ENCODE measurements at regions not wholly inside any gene's neighbourhood (a gene's known extent, or its start where the extent isn't known, plus 50 kb on each side); places are given as distances from the start of the nearest gene placed in this dataset.

- no peak for DNase-seq (ENCODE audit: low spot score)
- intact Hi-C loops (cut with DNase I) = no loop called here
These were observed 320.5 kb upstream of the ANO3 start for GRCh38 chr11:26011474-26011873.

DNA sequence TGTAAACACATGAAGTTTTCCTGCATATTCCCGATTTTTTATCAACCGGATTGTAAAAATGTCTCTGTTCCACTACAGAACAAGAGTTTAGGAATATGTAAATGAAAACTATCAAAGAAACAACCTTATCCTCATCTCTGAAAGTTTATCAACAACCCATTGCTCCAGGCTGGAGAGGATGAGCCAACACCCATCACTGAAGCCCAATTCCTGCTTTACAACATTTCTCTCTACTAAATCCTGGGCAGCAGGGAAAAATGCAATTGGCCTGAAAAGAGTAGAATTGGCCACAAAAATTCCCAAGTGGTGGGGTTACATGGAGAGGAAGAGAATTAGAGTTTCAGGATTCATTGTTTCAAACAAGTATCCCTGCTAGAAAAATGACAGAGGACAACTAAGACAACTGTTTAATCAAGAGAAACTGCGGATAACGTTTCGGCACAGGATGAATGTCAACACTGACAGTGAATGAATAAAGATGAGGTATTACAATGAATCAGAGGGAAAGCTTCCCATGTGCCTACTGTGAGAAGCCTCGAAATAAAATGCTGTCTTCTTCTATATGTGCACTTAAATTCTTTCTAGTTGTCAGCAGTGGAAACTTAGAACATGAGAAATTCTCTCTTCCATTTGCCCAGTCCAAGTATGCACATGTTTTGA is 317.3 kb upstream of the ANO3 start:
- DNase-seq (ENCODE audit: low spot score) = no peak
- intact Hi-C loops (cut with DNase I) = no loop called here

GRCh38 chr11:26017322-26017860 is 314.5 kb upstream of the ANO3 start:
- no peak for DNase-seq (ENCODE audit: low spot score)
- intact Hi-C loops (cut with DNase I) = no loop called here

- intact Hi-C loops (cut with DNase I) = no loop called here
- no peak for DNase-seq (ENCODE audit: low spot score)
These were observed 314.0 kb upstream of the ANO3 start for GRCh38 chr11:26017903-26018302.

DNA sequence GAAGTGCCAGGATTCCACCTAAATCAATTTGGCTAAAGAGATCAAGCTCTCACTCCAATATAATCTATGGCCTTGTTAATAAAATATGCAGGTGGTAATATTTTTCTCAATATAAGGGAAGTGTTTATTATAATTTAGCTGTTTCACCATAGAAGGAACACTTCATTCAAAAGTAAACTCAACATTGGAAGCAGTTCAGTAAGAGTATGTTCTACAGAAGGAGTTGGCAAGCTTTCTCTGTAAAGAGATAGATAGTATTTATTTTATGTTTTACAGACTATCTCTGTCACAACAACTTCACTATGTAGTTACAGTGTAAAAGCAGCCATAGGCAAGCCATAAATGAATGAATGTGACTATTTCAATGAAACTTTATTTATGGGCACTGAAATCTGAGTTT is 313.6 kb upstream of the ANO3 start:
- intact Hi-C loops (cut with DNase I) = no loop called here
- DNase-seq (ENCODE audit: low spot score) = no peak

- intact Hi-C loops (cut with DNase I) = no loop called here
These were observed 312.5 kb upstream of the ANO3 start for GRCh38 chr11:26019386-26019785.

DNA sequence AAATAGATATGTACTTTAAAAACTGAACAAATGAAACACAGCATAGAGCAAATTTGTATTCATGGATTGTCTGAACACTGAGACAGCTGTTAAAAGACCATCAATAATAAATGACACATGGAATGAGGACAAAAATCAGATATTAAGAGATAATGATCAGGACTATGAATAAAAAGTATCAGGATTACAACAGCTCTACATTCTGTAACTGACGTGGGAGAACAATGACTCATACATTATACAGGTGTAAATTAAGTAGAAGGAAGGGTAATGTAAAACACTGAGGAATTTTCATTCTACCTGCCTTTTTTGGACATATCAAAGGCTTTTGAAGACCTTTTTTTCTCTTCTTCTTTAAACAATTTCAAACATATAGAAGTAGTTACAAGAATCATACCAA is 310.9 kb upstream of the ANO3 start:
- intact Hi-C loops (cut with DNase I) = no loop called here
- DNase-seq (ENCODE audit: low spot score) = no peak

More at GRCh38 chr11:26019386-26019785, 312.5 kb upstream of the ANO3 start:
- DNase-seq (ENCODE audit: low spot score) = no peak

GRCh38 chr11:26023057-26023456 is 308.9 kb upstream of the ANO3 start:
- no peak for DNase-seq (ENCODE audit: low spot score)
- intact Hi-C loops (cut with DNase I) = no loop called here

DNA sequence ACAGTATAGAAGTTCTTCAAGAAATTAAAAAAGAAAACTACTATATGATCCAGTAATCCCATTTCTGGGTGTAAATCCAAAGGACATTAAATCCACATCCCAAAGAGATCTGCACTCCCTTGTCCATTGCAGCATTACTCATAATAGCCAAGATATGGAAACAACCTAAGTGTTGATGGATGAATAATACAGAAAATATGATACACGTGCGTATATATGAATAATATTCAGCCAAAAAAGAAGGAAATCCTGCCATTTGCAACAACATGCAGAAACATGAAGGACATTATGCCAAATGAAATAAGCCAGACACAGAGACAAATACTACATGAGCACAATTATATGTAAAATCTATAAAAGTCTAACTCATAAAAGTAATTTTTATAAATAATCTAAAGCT is 306.3 kb upstream of the ANO3 start:
- intact Hi-C loops (cut with DNase I) = no loop called here
- no peak for DNase-seq (ENCODE audit: low spot score)

DNA sequence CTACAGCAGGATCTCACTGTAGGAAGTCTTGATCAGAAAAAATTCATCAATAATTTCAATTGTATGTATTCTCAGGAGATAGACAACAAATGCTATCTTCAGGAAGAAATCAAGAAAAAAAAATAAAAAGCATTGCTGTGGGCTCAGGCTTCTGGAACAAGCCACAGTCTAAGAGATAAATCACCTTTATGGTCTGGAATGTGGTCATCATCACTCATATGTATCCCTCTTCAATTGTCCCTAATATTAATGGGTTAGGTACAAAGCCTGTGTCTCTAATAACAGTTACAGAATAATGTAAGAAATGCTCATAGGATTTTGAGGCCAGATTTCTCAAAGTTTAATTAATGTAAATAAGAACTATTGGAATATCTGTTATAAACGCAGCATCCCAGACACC is 305.9 kb upstream of the ANO3 start:
- intact Hi-C loops (cut with DNase I) = no loop called here
- DNase-seq (ENCODE audit: low spot score) = no peak

DNA sequence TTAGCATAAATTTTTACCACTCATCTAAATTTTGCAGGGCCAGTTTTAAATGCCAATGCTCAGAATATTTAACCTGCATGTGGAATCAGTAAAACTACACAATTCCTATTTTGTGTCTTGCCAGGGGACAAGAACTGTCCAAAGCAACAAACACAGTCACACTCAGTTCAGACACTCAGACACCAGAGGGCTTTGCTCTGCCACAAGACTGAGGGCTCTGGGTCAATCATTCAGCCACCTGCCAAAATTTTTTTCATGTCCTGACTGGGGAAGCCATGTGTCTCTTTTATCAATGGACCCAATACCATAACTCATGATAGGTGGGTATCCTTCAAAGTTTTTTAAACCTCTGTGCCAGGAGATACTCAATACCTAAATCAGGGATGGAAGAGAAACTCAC is 304.0 kb upstream of the ANO3 start:
- intact Hi-C loops (cut with DNase I) = no loop called here
- no peak for DNase-seq (ENCODE audit: low spot score)

- intact Hi-C loops (cut with DNase I) = no loop called here
- DNase-seq (ENCODE audit: low spot score) = no peak
These were observed 303.5 kb upstream of the ANO3 start for GRCh38 chr11:26028393-26028911.

GRCh38 chr11:26030399-26030798 is 301.5 kb upstream of the ANO3 start:
- DNase-seq (ENCODE audit: low spot score) = no peak
- intact Hi-C loops (cut with DNase I) = no loop called here

DNA sequence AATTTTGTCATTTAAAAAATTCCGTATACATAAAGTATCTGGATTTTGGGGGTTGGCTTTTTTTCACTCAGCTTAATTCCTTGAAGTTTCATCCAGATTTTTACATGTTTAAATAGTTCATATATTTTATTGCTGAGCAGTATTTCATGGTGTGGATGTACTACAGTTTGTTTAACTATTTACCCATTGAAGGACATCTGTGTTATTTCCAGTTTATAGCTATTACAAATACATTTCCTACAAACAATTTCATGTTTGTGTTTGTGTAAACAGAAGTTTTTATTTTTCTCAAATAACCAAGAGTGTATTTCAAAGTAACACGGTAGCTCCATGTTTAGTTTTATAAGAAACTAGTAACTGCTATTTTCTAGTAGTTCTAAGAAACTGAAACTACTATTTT is 299.7 kb upstream of the ANO3 start:
- intact Hi-C loops (cut with DNase I) = no loop called here
- DNase-seq (ENCODE audit: low spot score) = no peak

- intact Hi-C loops (cut with DNase I) = no loop called here
- no peak for DNase-seq (ENCODE audit: low spot score)
These were observed 296.2 kb upstream of the ANO3 start for GRCh38 chr11:26035696-26036095.

DNA sequence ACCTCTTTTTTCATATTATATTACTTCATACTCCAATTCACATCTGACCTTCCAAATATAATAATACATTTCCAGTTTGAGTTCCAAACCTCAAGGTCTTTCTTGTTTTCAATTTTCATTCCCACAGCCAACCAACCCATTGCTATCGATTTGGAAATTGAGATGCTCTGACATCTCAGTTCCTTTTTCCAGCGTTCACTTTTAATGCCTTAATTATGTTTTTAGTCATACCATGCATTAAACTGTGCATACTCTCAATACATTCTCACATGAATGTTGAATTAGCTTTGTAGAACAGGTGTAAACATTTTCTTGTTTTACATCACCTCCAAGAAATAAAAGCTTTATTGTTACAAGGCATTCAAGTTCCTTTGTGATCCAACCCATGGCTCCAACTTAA is 294.2 kb upstream of the ANO3 start:
- no peak for DNase-seq (ENCODE audit: low spot score)
- intact Hi-C loops (cut with DNase I) = no loop called here

DNA sequence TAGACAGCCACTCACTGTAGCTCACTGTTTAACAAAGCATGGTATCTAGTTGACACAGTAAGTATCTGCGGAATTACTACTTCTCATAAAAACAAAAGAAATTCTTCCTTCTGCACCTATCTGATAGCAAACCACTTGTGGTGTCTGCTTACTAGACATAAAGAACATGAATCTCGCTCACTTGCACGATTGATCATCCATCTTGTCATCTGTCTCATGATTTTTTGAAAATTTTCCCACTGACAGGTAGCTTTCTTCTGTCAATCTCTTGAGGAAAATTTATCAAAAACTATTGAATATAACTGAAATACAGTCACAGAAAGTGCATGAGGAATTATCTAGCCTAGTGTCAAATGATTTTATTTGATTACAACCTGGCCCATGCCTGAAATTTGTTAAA is 291.6 kb upstream of the ANO3 start:
- DNase-seq (ENCODE audit: low spot score) = no peak
- intact Hi-C loops (cut with DNase I) = no loop called here

DNA sequence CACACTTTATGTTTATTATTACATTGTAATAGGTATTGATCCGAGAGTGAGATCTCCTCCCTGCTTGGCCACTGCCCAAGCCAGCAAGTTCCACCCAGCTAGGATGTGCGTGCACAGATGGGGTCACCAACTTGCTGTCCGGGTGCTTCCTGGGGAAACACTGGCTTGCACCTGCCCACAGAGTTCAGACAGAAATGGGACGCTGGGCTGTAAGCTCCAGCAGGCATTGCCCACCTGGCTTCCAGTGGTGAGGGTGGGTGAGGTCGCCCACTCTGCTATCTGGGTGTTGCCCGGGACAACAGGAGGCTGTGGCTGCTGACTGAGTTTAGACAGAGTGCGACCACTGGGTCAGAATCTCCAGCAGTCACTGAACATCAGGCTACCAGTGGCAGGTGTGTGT is 289.8 kb upstream of the ANO3 start:
- no peak for DNase-seq (ENCODE audit: low spot score)
- intact Hi-C loops (cut with DNase I) = no loop called here

DNA sequence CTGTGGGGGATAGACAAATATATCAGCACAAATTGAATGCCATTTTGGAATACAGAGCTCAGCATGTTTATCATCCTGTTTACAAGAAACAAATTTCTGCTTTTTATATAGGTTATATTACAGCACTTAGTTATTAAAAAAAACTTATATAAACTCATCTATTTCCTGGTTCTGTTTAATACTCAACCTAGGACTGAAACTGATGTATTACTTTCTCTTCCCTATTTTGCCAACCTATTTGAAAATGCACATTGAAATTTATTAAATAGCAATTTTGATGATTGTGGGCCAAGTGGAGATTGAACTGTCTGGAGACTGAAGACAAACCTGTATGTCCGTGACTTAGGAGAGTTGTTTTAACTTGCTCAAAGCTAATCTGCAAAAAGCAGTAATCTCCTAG is 288.3 kb upstream of the ANO3 start:
- intact Hi-C loops (cut with DNase I) = no loop called here
- DNase-seq (ENCODE audit: low spot score) = no peak

DNA sequence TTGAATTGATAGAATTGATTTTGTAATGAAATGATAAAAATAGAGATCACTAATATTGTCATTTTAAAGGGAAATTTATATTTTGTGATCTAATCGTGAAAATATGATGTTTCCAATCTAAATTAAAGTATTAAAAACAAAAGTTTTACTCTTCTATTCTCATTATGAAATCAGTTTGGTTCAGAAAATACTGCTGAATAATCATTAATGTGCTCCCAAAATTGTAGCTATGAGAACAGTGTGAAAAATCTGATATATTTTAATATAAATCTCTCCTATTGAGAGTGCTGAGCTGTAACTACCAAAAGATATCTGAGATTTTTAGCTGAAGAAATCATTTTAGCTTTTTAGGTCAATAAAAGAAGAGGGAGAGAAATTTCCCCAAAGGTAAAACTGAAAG is 287.5 kb upstream of the ANO3 start:
- intact Hi-C loops (cut with DNase I) = no loop called here
- no peak for DNase-seq (ENCODE audit: low spot score)

- intact Hi-C loops (cut with DNase I) = no loop called here
- DNase-seq (ENCODE audit: low spot score) = no peak
These were observed 286.8 kb upstream of the ANO3 start for GRCh38 chr11:26045082-26045481.

DNA sequence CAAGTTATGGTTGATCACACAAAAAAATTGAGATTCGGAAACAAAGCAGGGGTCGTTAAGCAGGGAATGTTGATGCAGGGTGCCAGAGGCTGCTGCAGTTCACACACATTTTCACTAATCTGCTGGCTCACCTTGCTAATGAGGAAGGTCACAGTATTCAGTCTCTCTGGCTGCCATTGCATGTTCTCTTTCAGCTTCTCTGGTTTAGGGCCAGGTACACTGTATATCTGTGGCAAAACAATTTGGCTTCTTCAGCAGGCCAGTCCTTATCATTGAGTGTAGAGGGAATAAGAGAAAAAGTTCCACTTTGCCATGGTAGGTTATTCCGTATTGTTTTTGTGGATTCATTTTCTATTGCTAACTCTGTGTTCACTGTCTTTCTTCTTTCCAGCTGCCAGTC is 283.7 kb upstream of the ANO3 start:
- no peak for DNase-seq (ENCODE audit: low spot score)
- intact Hi-C loops (cut with DNase I) = no loop called here

All from cardiac septum (tissue), 1 donor.